HEK293 (cell line): ENCODE measurements at regions not wholly inside any gene's neighbourhood (a gene's known extent, or its start where the extent isn't known, plus 50 kb on each side); places are given as distances from the start of the nearest gene placed in this dataset.

ENCODE experiments used
- REPIN1 ChIP-seq: fragments of 450-650 bp; formaldehyde crosslinking; IDR thresholded peaks from 2 replicates; pipeline ENCODE4 v1.5.1; 2017; ENCODE audit warnings: missing biosample characterization, missing genetic modification characterization, low read depth
- ZNF23 ChIP-seq: fragments of 450-650 bp; formaldehyde crosslinking; IDR thresholded peaks from 2 replicates; pipeline ENCODE4 v1.5.1; 2016; ENCODE audit warnings: missing biosample characterization, missing genetic modification characterization, borderline replicate concordance
- ZNF248 ChIP-seq: fragments of 450-650 bp; formaldehyde crosslinking; IDR thresholded peaks from 2 replicates; pipeline ENCODE4 v1.5.1; 2017; ENCODE audit warnings: missing biosample characterization, missing genetic modification characterization
- TF ChIP-seq, protein P1 (sequence below): fragments of 450-650 bp; formaldehyde crosslinking; IDR thresholded peaks from 2 replicates; pipeline ENCODE4 v1.5.1; 2016; ENCODE audit warnings: missing biosample characterization, missing genetic modification characterization

- TF ChIP-seq ZNF248 (tag by site-specific recombination) (no peak), ZNF23 (tag by site-specific recombination) (no peak), REPIN1 (no peak)
- TF ChIP-seq, protein P1, sequence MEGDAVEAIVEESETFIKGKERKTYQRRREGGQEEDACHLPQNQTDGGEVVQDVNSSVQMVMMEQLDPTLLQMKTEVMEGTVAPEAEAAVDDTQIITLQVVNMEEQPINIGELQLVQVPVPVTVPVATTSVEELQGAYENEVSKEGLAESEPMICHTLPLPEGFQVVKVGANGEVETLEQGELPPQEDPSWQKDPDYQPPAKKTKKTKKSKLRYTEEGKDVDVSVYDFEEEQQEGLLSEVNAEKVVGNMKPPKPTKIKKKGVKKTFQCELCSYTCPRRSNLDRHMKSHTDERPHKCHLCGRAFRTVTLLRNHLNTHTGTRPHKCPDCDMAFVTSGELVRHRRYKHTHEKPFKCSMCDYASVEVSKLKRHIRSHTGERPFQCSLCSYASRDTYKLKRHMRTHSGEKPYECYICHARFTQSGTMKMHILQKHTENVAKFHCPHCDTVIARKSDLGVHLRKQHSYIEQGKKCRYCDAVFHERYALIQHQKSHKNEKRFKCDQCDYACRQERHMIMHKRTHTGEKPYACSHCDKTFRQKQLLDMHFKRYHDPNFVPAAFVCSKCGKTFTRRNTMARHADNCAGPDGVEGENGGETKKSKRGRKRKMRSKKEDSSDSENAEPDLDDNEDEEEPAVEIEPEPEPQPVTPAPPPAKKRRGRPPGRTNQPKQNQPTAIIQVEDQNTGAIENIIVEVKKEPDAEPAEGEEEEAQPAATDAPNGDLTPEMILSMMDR (tag by site-specific recombination), result no peak
Observed at GRCh38 chr9:84163052-84163650, 177.4 kb downstream of the SLC28A3 start.
